Upper lobe of left lung (tissue), 4 donors: ENCODE measurements at regions not wholly inside any gene's neighbourhood (a gene's known extent, or its start where the extent isn't known, plus 50 kb on each side); places are given as distances from the start of the nearest gene placed in this dataset.

Experiments
- EP300 ChIP-seq, 4 donors: sonication (generic); formaldehyde crosslinking; IDR thresholded peaks; one replicate each; pipeline ENCODE4 v1.5.1; 2017; ENCODE audit warnings: antibody characterized with exemption in 4 of 4, control low read depth in 2 of 4
- POLR2A ChIP-seq, 4 donors: fragments of 450-650 bp; IDR thresholded peaks; one replicate each; pipeline ENCODE4 v1.5.1; 2016 to 2017; ENCODE audit warnings: antibody characterized with exemption in 4 of 4, mild to moderate bottlenecking in 2 of 4
- TF ChIP-seq, protein P1 (sequence below), 6 experiments: fragments of 450-650 bp in 4 of 6; fragments of 200-600 bp in 2 of 6; sonication (generic) in 2 of 6; IDR thresholded peaks; one replicate each; pipeline ENCODE4 v1.5.1; 2016 to 2019; ENCODE audit warnings: antibody characterized with exemption in 6 of 6

DNA sequence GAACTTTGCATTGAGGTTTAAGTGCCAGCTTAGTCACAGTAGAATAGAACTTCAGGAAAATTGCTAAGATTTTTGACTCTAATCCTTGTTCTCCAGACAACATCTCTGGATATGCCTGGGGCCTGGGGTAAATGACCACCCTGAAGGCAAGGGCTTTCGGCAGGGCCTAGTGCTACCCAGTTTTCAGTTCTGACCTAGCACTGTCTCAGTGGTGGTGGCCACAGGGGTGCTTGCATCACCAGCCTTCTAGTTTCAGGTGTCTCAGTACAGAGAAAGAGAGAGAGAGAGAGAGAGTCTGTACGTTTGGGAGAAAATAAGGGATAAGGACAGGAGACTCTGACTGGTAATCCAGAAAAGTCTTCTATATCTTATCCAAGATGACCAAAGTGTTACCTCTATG lies 890.5 kb downstream of the JRKL start:
- TF ChIP-seq, protein P1, sequence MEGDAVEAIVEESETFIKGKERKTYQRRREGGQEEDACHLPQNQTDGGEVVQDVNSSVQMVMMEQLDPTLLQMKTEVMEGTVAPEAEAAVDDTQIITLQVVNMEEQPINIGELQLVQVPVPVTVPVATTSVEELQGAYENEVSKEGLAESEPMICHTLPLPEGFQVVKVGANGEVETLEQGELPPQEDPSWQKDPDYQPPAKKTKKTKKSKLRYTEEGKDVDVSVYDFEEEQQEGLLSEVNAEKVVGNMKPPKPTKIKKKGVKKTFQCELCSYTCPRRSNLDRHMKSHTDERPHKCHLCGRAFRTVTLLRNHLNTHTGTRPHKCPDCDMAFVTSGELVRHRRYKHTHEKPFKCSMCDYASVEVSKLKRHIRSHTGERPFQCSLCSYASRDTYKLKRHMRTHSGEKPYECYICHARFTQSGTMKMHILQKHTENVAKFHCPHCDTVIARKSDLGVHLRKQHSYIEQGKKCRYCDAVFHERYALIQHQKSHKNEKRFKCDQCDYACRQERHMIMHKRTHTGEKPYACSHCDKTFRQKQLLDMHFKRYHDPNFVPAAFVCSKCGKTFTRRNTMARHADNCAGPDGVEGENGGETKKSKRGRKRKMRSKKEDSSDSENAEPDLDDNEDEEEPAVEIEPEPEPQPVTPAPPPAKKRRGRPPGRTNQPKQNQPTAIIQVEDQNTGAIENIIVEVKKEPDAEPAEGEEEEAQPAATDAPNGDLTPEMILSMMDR (IDR thresholded peaks at IDR 0.05), result no peak
- TF ChIP-seq POLR2A (IDR thresholded peaks at IDR 0.05) (no peak), EP300 (IDR thresholded peaks at IDR 0.05) (no peak)
